ENCODE measurements at regions not wholly inside any gene's neighbourhood (a gene's known extent, or its start where the extent isn't known, plus 50 kb on each side); places are given as distances from the start of the nearest gene placed in this dataset.
A peak's percentile ranks its signal among the peaks of the same experiment; 100 is the strongest.

DNA sequence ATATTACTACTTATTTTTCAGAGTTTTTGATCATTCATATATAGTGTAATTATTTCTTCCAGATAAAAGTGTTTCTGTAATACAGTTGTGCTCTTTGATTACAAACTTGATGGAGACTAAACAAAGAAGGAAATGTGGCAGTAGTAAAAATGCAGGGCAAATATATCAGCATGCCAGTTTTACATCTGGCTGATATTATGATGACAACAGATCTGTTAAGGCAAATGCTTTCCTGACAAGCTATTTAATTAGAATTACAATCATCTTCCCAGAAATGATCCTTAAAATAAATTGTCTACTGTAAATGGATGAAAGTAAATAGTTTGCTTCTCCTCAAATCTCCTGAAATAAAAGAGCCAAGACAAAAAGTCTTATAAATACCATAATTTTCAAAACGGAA lies 1659.8 kb downstream of the BRINP3 start (continued):
- TF ChIP-seq KDM1A (IDR thresholded peaks at IDR 0.05; ENCODE audit: low read depth), result no peak

DNA sequence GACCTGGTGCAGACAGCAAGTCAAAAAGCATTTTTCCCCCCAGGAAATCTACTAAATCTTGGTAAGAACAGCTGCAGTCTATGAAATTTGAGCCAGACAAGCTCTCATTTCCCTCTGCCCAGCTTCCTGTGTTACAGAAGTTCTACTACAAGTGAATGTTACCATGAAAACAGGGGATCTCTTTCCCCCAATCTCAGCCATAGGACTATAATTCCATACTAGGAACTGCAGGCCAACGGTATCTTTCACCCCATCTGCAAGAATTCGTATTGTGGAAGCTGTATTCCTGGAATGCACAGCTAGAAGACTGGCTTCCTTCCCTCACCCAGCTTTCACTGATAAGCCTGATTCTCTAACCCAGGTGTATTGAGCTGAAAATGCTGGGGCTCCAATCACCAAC lies 1655.4 kb downstream of the BRINP3 start:
- H3K4me2 ChIP-seq, result no peak overlapping the region
- 25% methylated on average over 2 of the region's 2 CpGs for WGBS (ENCODE audit: missing lambda C conversion rate)
- ATAC-seq (no peak), FAIRE-seq (no peak), DNase-seq (ENCODE audit: low read depth in 1 of 2, low spot score in 1 of 2) (no peak)
- POLR2A ChIA-PET, result no interaction called here
- H3K27ac ChIP-seq, result no peak overlapping the region
- H3K4me1 ChIP-seq, result 0 out of 3 replicates have a peak, but pooled peaks cover 5% of the 10 kb centered on the region
- CTCF ChIA-PET, result interaction anchor here (0.8 kb wide), 1 partner anchor 11 kb away, joined by 3 read pairs; no protein-coding TSS in a partner anchor
- no peak overlapping the region for H3K4me3 ChIP-seq
- TF ChIP-seq RAD21 (conservative IDR thresholded peaks at IDR 0.05 in 1 of 2, IDR thresholded peaks at IDR 0.05 in 1 of 2) (no peak), EP300 (IDR thresholded peaks at IDR 0.05) (no peak), KDM1A (IDR thresholded peaks at IDR 0.05; ENCODE audit: low read depth) (no peak), EHF (CRISPR knock-in tag; IDR thresholded peaks at IDR 0.05) (no peak), PHF8 (IDR thresholded peaks at IDR 0.05; ENCODE audit: borderline replicate concordance, low read depth) (no peak), RFX5 (IDR thresholded peaks at IDR 0.05) (no peak), BHLHE40 (IDR thresholded peaks at IDR 0.05; ENCODE audit: low read depth, low read length) (no peak), POLR2AphosphoS2 (conservative IDR thresholded peaks at IDR 0.05; ENCODE audit: low read length) (no peak), FOXS1 (CRISPR knock-in tag; IDR thresholded peaks at IDR 0.05) (no peak), FOSL2 (IDR thresholded peaks at IDR 0.05) (no peak), FOSL2 (CRISPR knock-in tag; IDR thresholded peaks at IDR 0.05) (no peak), NR3C1 (IDR thresholded peaks at IDR 0.05) (no peak), EHMT2 (IDR thresholded peaks at IDR 0.05; ENCODE audit: low read depth) (no peak), POLR2A (IDR thresholded peaks at IDR 0.05; ENCODE audit: low read length) (no peak), SMC3 (IDR thresholded peaks at IDR 0.05) (no peak)
- TF ChIP-seq, protein P1, sequence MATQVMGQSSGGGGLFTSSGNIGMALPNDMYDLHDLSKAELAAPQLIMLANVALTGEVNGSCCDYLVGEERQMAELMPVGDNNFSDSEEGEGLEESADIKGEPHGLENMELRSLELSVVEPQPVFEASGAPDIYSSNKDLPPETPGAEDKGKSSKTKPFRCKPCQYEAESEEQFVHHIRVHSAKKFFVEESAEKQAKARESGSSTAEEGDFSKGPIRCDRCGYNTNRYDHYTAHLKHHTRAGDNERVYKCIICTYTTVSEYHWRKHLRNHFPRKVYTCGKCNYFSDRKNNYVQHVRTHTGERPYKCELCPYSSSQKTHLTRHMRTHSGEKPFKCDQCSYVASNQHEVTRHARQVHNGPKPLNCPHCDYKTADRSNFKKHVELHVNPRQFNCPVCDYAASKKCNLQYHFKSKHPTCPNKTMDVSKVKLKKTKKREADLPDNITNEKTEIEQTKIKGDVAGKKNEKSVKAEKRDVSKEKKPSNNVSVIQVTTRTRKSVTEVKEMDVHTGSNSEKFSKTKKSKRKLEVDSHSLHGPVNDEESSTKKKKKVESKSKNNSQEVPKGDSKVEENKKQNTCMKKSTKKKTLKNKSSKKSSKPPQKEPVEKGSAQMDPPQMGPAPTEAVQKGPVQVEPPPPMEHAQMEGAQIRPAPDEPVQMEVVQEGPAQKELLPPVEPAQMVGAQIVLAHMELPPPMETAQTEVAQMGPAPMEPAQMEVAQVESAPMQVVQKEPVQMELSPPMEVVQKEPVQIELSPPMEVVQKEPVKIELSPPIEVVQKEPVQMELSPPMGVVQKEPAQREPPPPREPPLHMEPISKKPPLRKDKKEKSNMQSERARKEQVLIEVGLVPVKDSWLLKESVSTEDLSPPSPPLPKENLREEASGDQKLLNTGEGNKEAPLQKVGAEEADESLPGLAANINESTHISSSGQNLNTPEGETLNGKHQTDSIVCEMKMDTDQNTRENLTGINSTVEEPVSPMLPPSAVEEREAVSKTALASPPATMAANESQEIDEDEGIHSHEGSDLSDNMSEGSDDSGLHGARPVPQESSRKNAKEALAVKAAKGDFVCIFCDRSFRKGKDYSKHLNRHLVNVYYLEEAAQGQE (IDR thresholded peaks at IDR 0.05), result no peak
- TF ChIP-seq, protein P2, sequence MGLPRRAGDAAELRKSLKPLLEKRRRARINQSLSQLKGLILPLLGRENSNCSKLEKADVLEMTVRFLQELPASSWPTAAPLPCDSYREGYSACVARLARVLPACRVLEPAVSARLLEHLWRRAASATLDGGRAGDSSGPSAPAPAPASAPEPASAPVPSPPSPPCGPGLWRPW (IDR thresholded peaks at IDR 0.05), result no peak
- TF ChIP-seq, protein P3, sequence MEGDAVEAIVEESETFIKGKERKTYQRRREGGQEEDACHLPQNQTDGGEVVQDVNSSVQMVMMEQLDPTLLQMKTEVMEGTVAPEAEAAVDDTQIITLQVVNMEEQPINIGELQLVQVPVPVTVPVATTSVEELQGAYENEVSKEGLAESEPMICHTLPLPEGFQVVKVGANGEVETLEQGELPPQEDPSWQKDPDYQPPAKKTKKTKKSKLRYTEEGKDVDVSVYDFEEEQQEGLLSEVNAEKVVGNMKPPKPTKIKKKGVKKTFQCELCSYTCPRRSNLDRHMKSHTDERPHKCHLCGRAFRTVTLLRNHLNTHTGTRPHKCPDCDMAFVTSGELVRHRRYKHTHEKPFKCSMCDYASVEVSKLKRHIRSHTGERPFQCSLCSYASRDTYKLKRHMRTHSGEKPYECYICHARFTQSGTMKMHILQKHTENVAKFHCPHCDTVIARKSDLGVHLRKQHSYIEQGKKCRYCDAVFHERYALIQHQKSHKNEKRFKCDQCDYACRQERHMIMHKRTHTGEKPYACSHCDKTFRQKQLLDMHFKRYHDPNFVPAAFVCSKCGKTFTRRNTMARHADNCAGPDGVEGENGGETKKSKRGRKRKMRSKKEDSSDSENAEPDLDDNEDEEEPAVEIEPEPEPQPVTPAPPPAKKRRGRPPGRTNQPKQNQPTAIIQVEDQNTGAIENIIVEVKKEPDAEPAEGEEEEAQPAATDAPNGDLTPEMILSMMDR (IDR thresholded peaks at IDR 0.05), result no peak
- no peaks in the 10 kb centered on the region for H3K9me3 ChIP-seq

DNA sequence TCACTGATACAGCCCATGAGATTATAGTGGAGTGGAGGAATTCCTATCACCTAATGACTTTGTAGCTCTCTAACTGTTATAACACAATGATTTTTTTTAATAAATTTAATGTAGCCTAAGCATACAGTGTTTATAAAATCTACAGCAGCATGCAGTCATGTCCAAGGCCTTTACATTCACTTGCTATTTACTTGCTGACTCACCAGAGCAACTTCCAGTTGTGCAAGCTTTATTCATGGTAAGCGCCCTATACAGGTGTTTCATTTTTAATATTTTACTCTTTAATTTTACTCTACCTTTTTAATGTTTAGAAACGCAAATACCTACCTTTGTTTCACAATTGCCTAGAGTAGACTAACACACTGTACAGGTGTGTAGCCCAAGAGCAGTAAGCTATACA lies 1652.2 kb downstream of the BRINP3 start:
- Histone ChIP-seq H3K4me2 (no peak overlapping the region), H3K9me3 (no peaks in the 10 kb centered on the region), H3K27ac (no peak overlapping the region), H3K4me3 (no peak overlapping the region), H3K4me1 (0 out of 3 replicates have a peak, but pooled peaks cover 5% of the 10 kb centered on the region)
- 0 out of 4 replicates have a peak, but pooled peaks of 1 of the 2 experiments have one; percentile 18 for TF ChIP-seq CEBPB (IDR thresholded peaks at IDR 0.05)
- TF ChIP-seq NPAS2 (CRISPR knock-in tag; IDR thresholded peaks at IDR 0.05; ENCODE audit: borderline replicate concordance), result no peak
- no peak for TF ChIP-seq FOXS1 (CRISPR knock-in tag; IDR thresholded peaks at IDR 0.05)
- TF ChIP-seq EHF (CRISPR knock-in tag; IDR thresholded peaks at IDR 0.05), result no peak
- POLR2A ChIA-PET, result no interaction called here
- no peak for DNase-seq (ENCODE audit: low read depth in 1 of 2, low spot score in 1 of 2)
- FAIRE-seq, result no peak
- ATAC-seq, result no peak
- 39% methylated on average over 2 of the region's 2 CpGs for WGBS (ENCODE audit: missing lambda C conversion rate)
- CTCF ChIA-PET, result no interaction called here

Data from A549 (cell line).